GM23338 (cell line): ENCODE measurements at regions not wholly inside any gene's neighbourhood (a gene's known extent, or its start where the extent isn't known, plus 50 kb on each side); places are given as distances from the start of the nearest gene placed in this dataset.

Source experiments
- ATAC-seq: fragments of 200-7000 bp; cut with Tn5 transposase; 3 replicates; pipeline ENCODE4 v1.9.1; 2020
- DNase-seq: peaks from one replicate; pipeline ENCODE4 v3.0.0-alpha.2; 2015; ENCODE audit warnings: low spot score
- H2AFZ ChIP-seq: fragments of 200-600 bp; sonication (generic); 2 replicates; pipeline ENCODE4 v1.8.0; 2016; ENCODE audit warnings: antibody characterized with exemption, mild to moderate bottlenecking, moderate library complexity
- H3F3A ChIP-seq: fragments of 200-600 bp; sonication (generic); replicated peaks from 2 replicates; pipeline ENCODE4 v1.8.0; 2017; ENCODE audit warnings: antibody characterized with exemption, mixed run types, low read depth
- H3K27ac ChIP-seq: fragments of 200-600 bp; sonication (generic); 2 replicates; pipeline ENCODE4 v1.6.1; 2016; ENCODE audit warnings: low read depth
- H3K27me3 ChIP-seq: fragments of 200-600 bp; sonication (generic); 2 replicates; pipeline ENCODE4 v1.8.0; 2016; ENCODE audit warnings: mild to moderate bottlenecking, mixed run types, moderate library complexity; ENCODE audit not compliant: insufficient read depth
- H3K36me3 ChIP-seq: fragments of 200-600 bp; sonication (generic); 2 replicates; pipeline ENCODE4 v1.8.0; 2016; ENCODE audit warnings: mild to moderate bottlenecking; ENCODE audit not compliant: insufficient read depth
- H3K4me1 ChIP-seq: fragments of 200-600 bp; sonication (generic); 2 replicates; pipeline ENCODE4 v1.8.0; 2016; ENCODE audit warnings: mild to moderate bottlenecking, moderate library complexity; ENCODE audit not compliant: insufficient read depth
- H3K4me2 ChIP-seq: fragments of 200-600 bp; sonication (generic); 2 replicates; pipeline ENCODE4 v1.7.1; 2017; ENCODE audit warnings: mixed run types
- H3K4me3 ChIP-seq: fragments of 200-600 bp; sonication (generic); 2 replicates; pipeline ENCODE4 v1.6.1; 2016; ENCODE audit warnings: mixed run types
- H3K79me2 ChIP-seq: fragments of 200-600 bp; sonication (generic); replicated peaks from 2 replicates; pipeline ENCODE4 v1.8.0; 2017; ENCODE audit warnings: mild to moderate bottlenecking; ENCODE audit not compliant: insufficient read depth
- H3K9me2 ChIP-seq: fragments of 200-600 bp; sonication (generic); 2 replicates; pipeline ENCODE4 v1.8.0; 2017; ENCODE audit not compliant: insufficient read depth
- H4K20me1 ChIP-seq: fragments of 200-600 bp; sonication (generic); replicated peaks from 2 replicates; pipeline ENCODE4 v1.8.0; 2017; ENCODE audit warnings: mild to moderate bottlenecking; ENCODE audit not compliant: insufficient read depth
- H3K27ac Mint-ChIP-seq: 2 replicates; pipeline ENCODE4 v1.8.0; 2020; ENCODE audit warnings: inconsistent platforms, mild to moderate bottlenecking, moderate library complexity, mixed read lengths
- H3K27me3 Mint-ChIP-seq: 3 replicates; pipeline ENCODE4 v1.8.0; 2022; ENCODE audit warnings: low read depth, mild to moderate bottlenecking, moderate library complexity, mixed read lengths, inconsistent platforms; ENCODE audit not compliant: insufficient read depth, poor library complexity
- H3K36me3 Mint-ChIP-seq: 3 replicates; pipeline ENCODE4 v1.8.0; 2021; ENCODE audit warnings: low read depth, mild to moderate bottlenecking, inconsistent platforms, moderate library complexity, mixed read lengths
- H3K4me1 Mint-ChIP-seq: 3 replicates; pipeline ENCODE4 v1.8.0; 2020; ENCODE audit warnings: mild to moderate bottlenecking, inconsistent platforms, mixed read lengths
- H3K4me3 Mint-ChIP-seq: 3 replicates; pipeline ENCODE4 v1.8.0; 2021; ENCODE audit warnings: moderate library complexity, mild to moderate bottlenecking, inconsistent platforms, mixed read lengths
- H3K9me3 Mint-ChIP-seq: 3 replicates; pipeline ENCODE4 v1.8.0; 2020; ENCODE audit warnings: moderate library complexity, mild to moderate bottlenecking, inconsistent platforms, mixed read lengths
- CREB1 ChIP-seq: fragments of 250-450 bp; sonication (Bioruptor Pico); IDR thresholded peaks from 2 replicates; pipeline ENCODE4 v1.5.0; 2020; ENCODE audit warnings: low read depth, mild to moderate bottlenecking, moderate library complexity
- EZH2 ChIP-seq: fragments of 200-600 bp; sonication (generic); IDR thresholded peaks from one replicate; pipeline ENCODE4 v1.8.0; 2017; ENCODE audit warnings: antibody characterized with exemption, mild to moderate bottlenecking, low read depth; ENCODE audit not compliant: unreplicated experiment
- EZH2phosphoT487 ChIP-seq: fragments of 200-600 bp; sonication (generic); IDR thresholded peaks from one replicate; pipeline ENCODE4 v1.8.1; 2018; ENCODE audit warnings: antibody characterized with exemption; ENCODE audit not compliant: unreplicated experiment
- JUNB ChIP-seq: IDR thresholded peaks from one replicate; pipeline ENCODE4 v1.6.1; 2016; ENCODE audit warnings: antibody characterized with exemption; ENCODE audit not compliant: unreplicated experiment
- NANOG ChIP-seq: IDR thresholded peaks from 2 replicates; pipeline ENCODE4 v1.6.1; 2016; ENCODE audit warnings: antibody characterized with exemption, borderline replicate concordance
- POLR2AphosphoS5 ChIP-seq: IDR thresholded peaks from 2 replicates; pipeline ENCODE4 v1.6.1; 2016; ENCODE audit warnings: antibody characterized with exemption, low read depth
- STAT1 ChIP-seq: IDR thresholded peaks from one replicate; pipeline ENCODE4 v1.6.1; 2016; ENCODE audit warnings: antibody characterized with exemption; ENCODE audit not compliant: unreplicated experiment
- TF ChIP-seq, protein P1 (sequence below), 2 experiments: fragments of 200-600 bp in 1 of 2; sonication (generic) in 1 of 2; conservative IDR thresholded peaks; 2 replicates each; pipeline versions ENCODE4 v1.5.1 to v1.6.1; 2016 to 2017; ENCODE audit warnings: antibody characterized with exemption in 2 of 2, low read depth in 2 of 2, mild to moderate bottlenecking in 2 of 2, moderate library complexity in 1 of 2
- TF ChIP-seq, protein P2 (sequence below): IDR thresholded peaks from one replicate; pipeline ENCODE4 v1.6.1; 2018; ENCODE audit warnings: antibody characterized with exemption; ENCODE audit not compliant: unreplicated experiment
- TF ChIP-seq, protein P3 (sequence below): fragments of 250-450 bp; sonication (Bioruptor Pico); IDR thresholded peaks from 2 replicates; pipeline ENCODE4 v1.5.0; 2020; ENCODE audit warnings: mild to moderate bottlenecking, moderate library complexity

DNA sequence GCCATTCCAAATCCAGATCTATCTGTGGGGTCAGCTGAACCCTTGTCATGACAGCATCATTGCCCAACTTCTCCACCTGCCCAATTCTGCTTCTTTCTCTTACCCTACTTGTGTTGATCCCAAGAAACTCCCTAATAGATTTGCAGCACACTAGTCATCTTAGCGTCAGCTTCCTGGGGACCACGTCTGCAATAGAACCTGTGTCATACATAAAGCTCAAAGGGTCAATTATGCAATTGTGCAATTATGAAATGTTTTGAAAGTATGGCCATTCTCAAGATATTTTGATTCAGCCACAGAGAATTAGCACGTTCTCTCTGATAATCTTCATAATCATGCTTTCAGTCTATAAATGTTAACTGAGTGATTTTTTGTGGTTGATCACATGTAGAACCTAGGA is 87.4 kb upstream of the PAPPA start (continued):
- TF ChIP-seq STAT1: no peak
- TF ChIP-seq, protein P1, sequence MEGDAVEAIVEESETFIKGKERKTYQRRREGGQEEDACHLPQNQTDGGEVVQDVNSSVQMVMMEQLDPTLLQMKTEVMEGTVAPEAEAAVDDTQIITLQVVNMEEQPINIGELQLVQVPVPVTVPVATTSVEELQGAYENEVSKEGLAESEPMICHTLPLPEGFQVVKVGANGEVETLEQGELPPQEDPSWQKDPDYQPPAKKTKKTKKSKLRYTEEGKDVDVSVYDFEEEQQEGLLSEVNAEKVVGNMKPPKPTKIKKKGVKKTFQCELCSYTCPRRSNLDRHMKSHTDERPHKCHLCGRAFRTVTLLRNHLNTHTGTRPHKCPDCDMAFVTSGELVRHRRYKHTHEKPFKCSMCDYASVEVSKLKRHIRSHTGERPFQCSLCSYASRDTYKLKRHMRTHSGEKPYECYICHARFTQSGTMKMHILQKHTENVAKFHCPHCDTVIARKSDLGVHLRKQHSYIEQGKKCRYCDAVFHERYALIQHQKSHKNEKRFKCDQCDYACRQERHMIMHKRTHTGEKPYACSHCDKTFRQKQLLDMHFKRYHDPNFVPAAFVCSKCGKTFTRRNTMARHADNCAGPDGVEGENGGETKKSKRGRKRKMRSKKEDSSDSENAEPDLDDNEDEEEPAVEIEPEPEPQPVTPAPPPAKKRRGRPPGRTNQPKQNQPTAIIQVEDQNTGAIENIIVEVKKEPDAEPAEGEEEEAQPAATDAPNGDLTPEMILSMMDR (conservative IDR thresholded peaks at IDR 0.05; ENCODE audit: low read depth in 2 of 2): no peak
- TF ChIP-seq, protein P2, sequence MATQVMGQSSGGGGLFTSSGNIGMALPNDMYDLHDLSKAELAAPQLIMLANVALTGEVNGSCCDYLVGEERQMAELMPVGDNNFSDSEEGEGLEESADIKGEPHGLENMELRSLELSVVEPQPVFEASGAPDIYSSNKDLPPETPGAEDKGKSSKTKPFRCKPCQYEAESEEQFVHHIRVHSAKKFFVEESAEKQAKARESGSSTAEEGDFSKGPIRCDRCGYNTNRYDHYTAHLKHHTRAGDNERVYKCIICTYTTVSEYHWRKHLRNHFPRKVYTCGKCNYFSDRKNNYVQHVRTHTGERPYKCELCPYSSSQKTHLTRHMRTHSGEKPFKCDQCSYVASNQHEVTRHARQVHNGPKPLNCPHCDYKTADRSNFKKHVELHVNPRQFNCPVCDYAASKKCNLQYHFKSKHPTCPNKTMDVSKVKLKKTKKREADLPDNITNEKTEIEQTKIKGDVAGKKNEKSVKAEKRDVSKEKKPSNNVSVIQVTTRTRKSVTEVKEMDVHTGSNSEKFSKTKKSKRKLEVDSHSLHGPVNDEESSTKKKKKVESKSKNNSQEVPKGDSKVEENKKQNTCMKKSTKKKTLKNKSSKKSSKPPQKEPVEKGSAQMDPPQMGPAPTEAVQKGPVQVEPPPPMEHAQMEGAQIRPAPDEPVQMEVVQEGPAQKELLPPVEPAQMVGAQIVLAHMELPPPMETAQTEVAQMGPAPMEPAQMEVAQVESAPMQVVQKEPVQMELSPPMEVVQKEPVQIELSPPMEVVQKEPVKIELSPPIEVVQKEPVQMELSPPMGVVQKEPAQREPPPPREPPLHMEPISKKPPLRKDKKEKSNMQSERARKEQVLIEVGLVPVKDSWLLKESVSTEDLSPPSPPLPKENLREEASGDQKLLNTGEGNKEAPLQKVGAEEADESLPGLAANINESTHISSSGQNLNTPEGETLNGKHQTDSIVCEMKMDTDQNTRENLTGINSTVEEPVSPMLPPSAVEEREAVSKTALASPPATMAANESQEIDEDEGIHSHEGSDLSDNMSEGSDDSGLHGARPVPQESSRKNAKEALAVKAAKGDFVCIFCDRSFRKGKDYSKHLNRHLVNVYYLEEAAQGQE: no peak

DNA sequence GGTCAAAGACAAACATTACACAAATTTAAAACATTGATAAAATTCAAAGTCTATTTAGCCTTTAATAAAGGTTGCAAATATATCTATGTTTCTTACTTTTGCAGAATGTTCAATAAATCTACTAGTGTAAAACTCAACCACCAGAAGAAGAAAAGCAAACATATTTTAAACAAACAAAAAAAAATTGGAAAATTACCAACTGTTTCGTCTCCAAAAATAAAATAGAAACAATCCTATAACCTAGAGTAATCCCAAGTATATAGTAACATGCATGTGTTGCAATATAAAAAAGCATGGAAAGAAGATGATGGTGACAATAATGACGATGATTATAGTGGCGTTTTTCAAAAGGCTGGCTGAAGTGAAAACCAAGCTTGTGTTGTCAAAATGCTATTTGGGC is 86.0 kb upstream of the PAPPA start:
- Histone ChIP-seq H3K36me3 (no peaks in the 10 kb centered on the region), H3F3A (no peaks in the 10 kb centered on the region), H4K20me1 (no peaks in the 10 kb centered on the region), H3K4me3 (no peak overlapping the region), H3K4me2 (no peak overlapping the region), H3K9me2 (peaks cover 3% of the 10 kb centered on the region; the same call in 1 of the 2 replicates), H3K27me3 (no peaks in the 10 kb centered on the region), H2AFZ (no peak overlapping the region), H3K27ac (no peak overlapping the region), H3K4me1 (no peaks in the 10 kb centered on the region), H3K79me2 (no peaks in the 10 kb centered on the region)
- Mint-ChIP-seq H3K4me1 (no peaks in the 10 kb centered on the region), H3K4me3 (no peak overlapping the region), H3K36me3 (no peaks in the 10 kb centered on the region), H3K27me3 (no peaks in the 10 kb centered on the region), H3K27ac (no peak overlapping the region), H3K9me3 (no peaks in the 10 kb centered on the region)
- DNase-seq (no peak), ATAC-seq (no peak)
- TF ChIP-seq, protein P2: no peak
- TF ChIP-seq CREB1 (no peak), JUNB (no peak), STAT1 (no peak), EZH2phosphoT487 (no peak), NANOG (no peak), EZH2 (no peak), POLR2AphosphoS5 (no peak)
- TF ChIP-seq, protein P3, sequence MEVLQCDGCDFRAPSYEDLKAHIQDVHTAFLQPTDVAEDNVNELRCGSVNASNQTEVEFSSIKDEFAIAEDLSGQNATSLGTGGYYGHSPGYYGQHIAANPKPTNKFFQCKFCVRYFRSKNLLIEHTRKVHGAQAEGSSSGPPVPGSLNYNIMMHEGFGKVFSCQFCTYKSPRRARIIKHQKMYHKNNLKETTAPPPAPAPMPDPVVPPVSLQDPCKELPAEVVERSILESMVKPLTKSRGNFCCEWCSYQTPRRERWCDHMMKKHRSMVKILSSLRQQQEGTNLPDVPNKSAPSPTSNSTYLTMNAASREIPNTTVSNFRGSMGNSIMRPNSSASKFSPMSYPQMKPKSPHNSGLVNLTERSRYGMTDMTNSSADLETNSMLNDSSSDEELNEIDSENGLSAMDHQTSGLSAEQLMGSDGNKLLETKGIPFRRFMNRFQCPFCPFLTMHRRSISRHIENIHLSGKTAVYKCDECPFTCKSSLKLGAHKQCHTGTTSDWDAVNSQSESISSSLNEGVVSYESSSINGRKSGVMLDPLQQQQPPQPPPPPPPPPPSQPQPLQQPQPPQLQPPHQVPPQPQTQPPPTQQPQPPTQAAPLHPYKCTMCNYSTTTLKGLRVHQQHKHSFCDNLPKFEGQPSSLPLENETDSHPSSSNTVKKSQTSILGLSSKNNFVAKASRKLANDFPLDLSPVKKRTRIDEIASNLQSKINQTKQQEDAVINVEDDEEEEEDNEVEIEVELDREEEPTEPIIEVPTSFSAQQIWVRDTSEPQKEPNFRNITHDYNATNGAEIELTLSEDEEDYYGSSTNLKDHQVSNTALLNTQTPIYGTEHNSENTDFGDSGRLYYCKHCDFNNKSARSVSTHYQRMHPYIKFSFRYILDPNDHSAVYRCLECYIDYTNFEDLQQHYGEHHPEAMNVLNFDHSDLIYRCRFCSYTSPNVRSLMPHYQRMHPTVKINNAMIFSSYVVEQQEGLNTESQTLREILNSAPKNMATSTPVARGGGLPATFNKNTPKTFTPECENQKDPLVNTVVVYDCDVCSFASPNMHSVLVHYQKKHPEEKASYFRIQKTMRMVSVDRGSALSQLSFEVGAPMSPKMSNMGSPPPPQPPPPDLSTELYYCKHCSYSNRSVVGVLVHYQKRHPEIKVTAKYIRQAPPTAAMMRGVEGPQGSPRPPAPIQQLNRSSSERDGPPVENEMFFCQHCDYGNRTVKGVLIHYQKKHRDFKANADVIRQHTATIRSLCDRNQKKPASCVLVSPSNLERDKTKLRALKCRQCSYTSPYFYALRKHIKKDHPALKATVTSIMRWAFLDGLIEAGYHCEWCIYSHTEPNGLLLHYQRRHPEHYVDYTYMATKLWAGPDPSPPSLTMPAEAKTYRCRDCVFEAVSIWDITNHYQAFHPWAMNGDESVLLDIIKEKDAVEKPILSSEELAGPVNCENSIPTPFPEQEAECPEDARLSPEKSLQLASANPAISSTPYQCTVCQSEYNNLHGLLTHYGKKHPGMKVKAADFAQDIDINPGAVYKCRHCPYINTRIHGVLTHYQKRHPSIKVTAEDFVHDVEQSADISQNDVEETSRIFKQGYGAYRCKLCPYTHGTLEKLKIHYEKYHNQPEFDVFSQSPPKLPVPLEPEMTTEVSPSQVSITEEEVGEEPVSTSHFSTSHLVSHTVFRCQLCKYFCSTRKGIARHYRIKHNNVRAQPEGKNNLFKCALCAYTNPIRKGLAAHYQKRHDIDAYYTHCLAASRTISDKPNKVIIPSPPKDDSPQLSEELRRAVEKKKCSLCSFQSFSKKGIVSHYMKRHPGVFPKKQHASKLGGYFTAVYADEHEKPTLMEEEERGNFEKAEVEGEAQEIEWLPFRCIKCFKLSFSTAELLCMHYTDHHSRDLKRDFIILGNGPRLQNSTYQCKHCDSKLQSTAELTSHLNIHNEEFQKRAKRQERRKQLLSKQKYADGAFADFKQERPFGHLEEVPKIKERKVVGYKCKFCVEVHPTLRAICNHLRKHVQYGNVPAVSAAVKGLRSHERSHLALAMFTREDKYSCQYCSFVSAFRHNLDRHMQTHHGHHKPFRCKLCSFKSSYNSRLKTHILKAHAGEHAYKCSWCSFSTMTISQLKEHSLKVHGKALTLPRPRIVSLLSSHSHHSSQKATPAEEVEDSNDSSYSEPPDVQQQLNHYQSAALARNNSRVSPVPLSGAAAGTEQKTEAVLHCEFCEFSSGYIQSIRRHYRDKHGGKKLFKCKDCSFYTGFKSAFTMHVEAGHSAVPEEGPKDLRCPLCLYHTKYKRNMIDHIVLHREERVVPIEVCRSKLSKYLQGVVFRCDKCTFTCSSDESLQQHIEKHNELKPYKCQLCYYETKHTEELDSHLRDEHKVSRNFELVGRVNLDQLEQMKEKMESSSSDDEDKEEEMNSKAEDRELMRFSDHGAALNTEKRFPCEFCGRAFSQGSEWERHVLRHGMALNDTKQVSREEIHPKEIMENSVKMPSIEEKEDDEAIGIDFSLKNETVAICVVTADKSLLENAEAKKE: no peak
